ENCODE measurements at regions not wholly inside any gene's neighbourhood (a gene's known extent, or its start where the extent isn't known, plus 50 kb on each side); places are given as distances from the start of the nearest gene placed in this dataset.

GRCh38 chr6:54037277-54037779 is 73.9 kb upstream of the MLIP start:
- TF ChIP-seq CTCF (IDR thresholded peaks at IDR 0.05) (no peak), POLR2A (IDR thresholded peaks at IDR 0.05) (no peak), POLR2AphosphoS5 (IDR thresholded peaks at IDR 0.05) (no peak), EP300 (IDR thresholded peaks at IDR 0.05) (no peak)
